ENCODE measurements at regions not wholly inside any gene's neighbourhood (a gene's known extent, or its start where the extent isn't known, plus 50 kb on each side); places are given as distances from the start of the nearest gene placed in this dataset.

- Histone ChIP-seq H2AK9ac (replicated peaks; ENCODE audit: low read depth, low read length, poor library complexity) (no peak overlapping the region), H3K36me3 (ENCODE audit: control insufficient read depth, insufficient read depth, low read length) (no peaks in the 10 kb centered on the region), H2BK5ac (ENCODE audit: low read depth, low read length, poor library complexity, severe bottlenecking) (no peak overlapping the region), H3K23ac (ENCODE audit: low read depth, low read length) (no peak overlapping the region), H3K4me2 (ENCODE audit: low read depth, low read length) (no peak overlapping the region), H4K8ac (ENCODE audit: low read depth in 2 of 2, low read length in 2 of 2) (no peak overlapping the region), H2BK20ac (ENCODE audit: low read depth, low read length) (no peak overlapping the region), H2BK15ac (ENCODE audit: low read depth, low read length) (no peak overlapping the region), H3K9ac (ENCODE audit: low read depth, low read length) (no peak overlapping the region), H4K5ac (ENCODE audit: low read depth, low read length) (no peak overlapping the region), H2AK5ac (ENCODE audit: low read depth, low read length) (no peak overlapping the region), H3K9me1 (ENCODE audit: insufficient read depth, low read length) (no peaks in the 10 kb centered on the region), H2AFZ (replicated peaks; ENCODE audit: low read length, poor library complexity) (no peak overlapping the region), H3K56ac (ENCODE audit: extremely low read depth, insufficient read depth, low read length) (no peak overlapping the region), H2BK120ac (ENCODE audit: low read depth, low read length) (no peak overlapping the region), H3K14ac (replicated peaks; ENCODE audit: low read depth, low read length) (no peak overlapping the region), H3K27ac (ENCODE audit: insufficient read depth, low read length) (no peak overlapping the region), H3K79me1 (ENCODE audit: low read depth in 1 of 2, low read length in 2 of 2) (no peaks in the 10 kb centered on the region), H3K27me3 (ENCODE audit: control insufficient read depth, insufficient read depth, low read length) (no peaks in the 10 kb centered on the region), H3K4me1 (ENCODE audit: control insufficient read depth, insufficient read depth, low read length) (no peaks in the 10 kb centered on the region), H3K18ac (ENCODE audit: low read depth, low read length) (no peak overlapping the region), H4K91ac (ENCODE audit: insufficient read depth, low read depth, low read length) (no peak overlapping the region), H3K4me3 (ENCODE audit: insufficient read depth, low read depth, low read length) (no peak overlapping the region), H3K4ac (ENCODE audit: low read depth, low read length) (no peak overlapping the region), H3K9me3 (ENCODE audit: control insufficient read depth, insufficient read depth, low read length) (peaks cover 7% of the 10 kb centered on the region; the same call in 1 of the 2 replicates), H4K20me1 (ENCODE audit: insufficient read depth, low read length) (no peaks in the 10 kb centered on the region)
- no peak for DNase-seq
- WGBS, 2 experiments (ENCODE audit: extremely low coverage in 2 of 2, insufficient read length in 1 of 2), result no CpG with 5 or more reads among the region's 3 CpGs
- dilution Hi-C loops (cut with HindIII; ENCODE audit: low sequenced_read_pairs, unreplicated experiment), result no loop called here
- intact Hi-C loops (cut with micrococcal nuclease), result no loop called here
- TF ChIP-seq RAD21 (IDR thresholded peaks at IDR 0.05; ENCODE audit: low read length), result no peak
- TF ChIP-seq, protein P1, sequence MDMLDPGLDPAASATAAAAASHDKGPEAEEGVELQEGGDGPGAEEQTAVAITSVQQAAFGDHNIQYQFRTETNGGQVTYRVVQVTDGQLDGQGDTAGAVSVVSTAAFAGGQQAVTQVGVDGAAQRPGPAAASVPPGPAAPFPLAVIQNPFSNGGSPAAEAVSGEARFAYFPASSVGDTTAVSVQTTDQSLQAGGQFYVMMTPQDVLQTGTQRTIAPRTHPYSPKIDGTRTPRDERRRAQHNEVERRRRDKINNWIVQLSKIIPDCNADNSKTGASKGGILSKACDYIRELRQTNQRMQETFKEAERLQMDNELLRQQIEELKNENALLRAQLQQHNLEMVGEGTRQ (IDR thresholded peaks at IDR 0.05; ENCODE audit: low read depth, low read length), result no peak
- no peak for TF ChIP-seq CEBPB (IDR thresholded peaks at IDR 0.05; ENCODE audit: low read depth, low read length)
- no peak for TF ChIP-seq POLR2A (IDR thresholded peaks at IDR 0.05; ENCODE audit: low read depth, low read length)
- no peak for TF ChIP-seq RCOR1 (IDR thresholded peaks at IDR 0.05; ENCODE audit: insufficient replicate concordance, low read length)
- TF ChIP-seq BHLHE40 (IDR thresholded peaks at IDR 0.05; ENCODE audit: low read depth, low read length), result no peak
- TF ChIP-seq, protein P2, sequence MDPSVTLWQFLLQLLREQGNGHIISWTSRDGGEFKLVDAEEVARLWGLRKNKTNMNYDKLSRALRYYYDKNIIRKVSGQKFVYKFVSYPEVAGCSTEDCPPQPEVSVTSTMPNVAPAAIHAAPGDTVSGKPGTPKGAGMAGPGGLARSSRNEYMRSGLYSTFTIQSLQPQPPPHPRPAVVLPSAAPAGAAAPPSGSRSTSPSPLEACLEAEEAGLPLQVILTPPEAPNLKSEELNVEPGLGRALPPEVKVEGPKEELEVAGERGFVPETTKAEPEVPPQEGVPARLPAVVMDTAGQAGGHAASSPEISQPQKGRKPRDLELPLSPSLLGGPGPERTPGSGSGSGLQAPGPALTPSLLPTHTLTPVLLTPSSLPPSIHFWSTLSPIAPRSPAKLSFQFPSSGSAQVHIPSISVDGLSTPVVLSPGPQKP (IDR thresholded peaks at IDR 0.05; ENCODE audit: borderline replicate concordance, low read depth, low read length), result no peak
- TF ChIP-seq RFX5 (IDR thresholded peaks at IDR 0.05; ENCODE audit: low read depth, low read length), result no peak
- no peak for TF ChIP-seq MAFK (IDR thresholded peaks at IDR 0.05; ENCODE audit: low read depth, low read length)
- no peak for TF ChIP-seq SMC3 (IDR thresholded peaks at IDR 0.05; ENCODE audit: low read depth, low read length)
- TF ChIP-seq FOS (IDR thresholded peaks at IDR 0.05; ENCODE audit: low read depth, low read length), result no peak
- TF ChIP-seq, protein P3, sequence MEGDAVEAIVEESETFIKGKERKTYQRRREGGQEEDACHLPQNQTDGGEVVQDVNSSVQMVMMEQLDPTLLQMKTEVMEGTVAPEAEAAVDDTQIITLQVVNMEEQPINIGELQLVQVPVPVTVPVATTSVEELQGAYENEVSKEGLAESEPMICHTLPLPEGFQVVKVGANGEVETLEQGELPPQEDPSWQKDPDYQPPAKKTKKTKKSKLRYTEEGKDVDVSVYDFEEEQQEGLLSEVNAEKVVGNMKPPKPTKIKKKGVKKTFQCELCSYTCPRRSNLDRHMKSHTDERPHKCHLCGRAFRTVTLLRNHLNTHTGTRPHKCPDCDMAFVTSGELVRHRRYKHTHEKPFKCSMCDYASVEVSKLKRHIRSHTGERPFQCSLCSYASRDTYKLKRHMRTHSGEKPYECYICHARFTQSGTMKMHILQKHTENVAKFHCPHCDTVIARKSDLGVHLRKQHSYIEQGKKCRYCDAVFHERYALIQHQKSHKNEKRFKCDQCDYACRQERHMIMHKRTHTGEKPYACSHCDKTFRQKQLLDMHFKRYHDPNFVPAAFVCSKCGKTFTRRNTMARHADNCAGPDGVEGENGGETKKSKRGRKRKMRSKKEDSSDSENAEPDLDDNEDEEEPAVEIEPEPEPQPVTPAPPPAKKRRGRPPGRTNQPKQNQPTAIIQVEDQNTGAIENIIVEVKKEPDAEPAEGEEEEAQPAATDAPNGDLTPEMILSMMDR (conservative IDR thresholded peaks at IDR 0.05; ENCODE audit: low read depth, low read length), result no peak
- TF ChIP-seq CHD1 (IDR thresholded peaks at IDR 0.05; ENCODE audit: low read depth, low read length), result no peak
- TF ChIP-seq MXI1 (IDR thresholded peaks at IDR 0.05; ENCODE audit: borderline replicate concordance, low read depth, low read length), result no peak
- POLR2A ChIA-PET (ENCODE audit: unreplicated experiment), result no interaction called here
- CTCF ChIA-PET, result no interaction called here
- in situ Hi-C loops (cut with MboI; ENCODE audit: low sequenced_read_pairs), result no loop called here
- no TSS peak for BruUV-seq (replicated peaks)
- no peak for ATAC-seq (ENCODE audit: low read depth)
These were observed 1085.1 kb downstream of the SORCS3 start for GRCh38 chr10:105726149-105726548.
